H4 (cell line): ENCODE measurements at regions not wholly inside any gene's neighbourhood (a gene's known extent, or its start where the extent isn't known, plus 50 kb on each side); places are given as distances from the start of the nearest gene placed in this dataset.
"Not testable (repeated sequence)": the region's sequence is repeated elsewhere in the genome, so short reads cannot be mapped to it uniquely, and the experiment has no call there.

ENCODE experiments used
- DNase-seq: peaks from one replicate; pipeline ENCODE4 v3.0.0-alpha.2; 2015; ENCODE audit warnings: low spot score

DNA sequence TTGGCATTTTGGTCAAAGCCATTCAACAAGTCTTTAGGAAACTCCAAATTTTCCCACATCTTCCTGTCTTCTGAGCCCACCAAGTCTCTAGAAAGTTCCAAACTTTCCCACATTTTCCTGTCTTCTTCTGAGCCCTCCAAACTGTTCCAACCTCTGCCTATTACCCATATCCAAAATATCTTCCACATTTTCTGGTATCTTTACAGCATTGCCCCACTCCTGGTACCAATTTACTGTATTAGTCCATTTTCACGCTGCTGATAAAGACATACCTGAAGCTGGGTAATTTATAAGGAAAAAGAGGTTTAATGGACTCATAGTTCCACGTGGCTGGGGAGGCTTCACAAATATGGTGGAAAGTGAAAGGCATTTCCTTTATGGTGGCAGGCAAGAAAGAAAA, 56.1 kb upstream of the GABRA3 start:
- not testable (repeated sequence) for DNase-seq

GRCh38 chrX:152520653-152521052, 69.5 kb upstream of the GABRA3 start:
- DNase-seq = no peak

DNA sequence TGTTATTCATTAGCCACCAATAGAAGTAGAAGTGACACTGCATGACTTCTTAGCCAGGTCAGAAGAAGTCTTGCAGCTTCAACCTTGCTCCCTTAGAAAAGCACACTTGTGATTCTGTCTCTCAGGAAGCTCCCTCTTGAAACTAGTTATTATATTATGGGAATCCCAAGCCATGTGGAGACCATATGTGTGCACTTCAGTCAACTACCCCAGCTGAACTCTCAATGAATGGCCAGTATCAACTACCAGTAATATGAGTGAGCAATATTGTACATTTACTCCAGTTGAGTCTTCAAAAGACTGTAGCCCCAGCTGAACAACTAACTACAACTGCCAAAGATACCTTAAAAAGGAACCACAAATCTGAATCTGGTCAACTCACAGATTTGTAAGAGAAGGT, 77.1 kb upstream of the GABRA3 start:
- no peak for DNase-seq

- DNase-seq = no peak
These were observed 79.9 kb upstream of the GABRA3 start for GRCh38 chrX:152530967-152531366.

DNA sequence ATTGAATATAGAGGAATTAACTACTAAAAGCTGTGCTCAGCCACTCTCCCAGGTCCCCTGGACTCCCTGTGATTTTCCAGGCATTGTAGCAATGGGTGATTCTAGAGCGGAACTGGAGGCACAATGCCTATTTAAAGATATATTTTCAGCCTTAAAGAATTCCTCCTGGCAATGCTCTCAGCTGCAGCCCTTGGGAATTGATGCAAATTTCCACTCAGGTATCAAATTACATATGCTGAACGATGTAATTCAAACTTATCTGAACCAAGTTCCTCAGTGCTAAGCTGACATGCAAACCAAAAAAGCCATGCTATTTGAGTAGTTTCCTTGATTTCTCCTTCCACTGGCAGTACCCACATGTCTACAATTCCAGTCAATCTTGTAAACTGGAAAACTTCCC, 86.3 kb upstream of the GABRA3 start:
- peak; percentile 5 for DNase-seq

- DNase-seq = no peak
These were observed 63.8 kb upstream of the GABRQ start for GRCh38 chrX:152573866-152574265.

GRCh38 chrX:152575331-152575730, 62.4 kb upstream of the GABRQ start:
- DNase-seq = peak; percentile 5

GRCh38 chrX:152587523-152587922, 50.2 kb upstream of the GABRQ start:
- DNase-seq = not testable (repeated sequence)
